H1 (cell line): ENCODE measurements at regions not wholly inside any gene's neighbourhood (a gene's known extent, or its start where the extent isn't known, plus 50 kb on each side); places are given as distances from the start of the nearest gene placed in this dataset.

Experiments used
- JUN ChIP-seq: IDR thresholded peaks from 2 replicates; pipeline ENCODE4 v1.6.1; 2011; ENCODE audit warnings: low read depth, mild to moderate bottlenecking, improper control_type of control experiment, low read length
- KDM1A ChIP-seq: fragments of 200-600, 300-600 bp; sonication (generic); IDR thresholded peaks from 2 replicates; pipeline ENCODE4 v1.7.1; 2016; ENCODE audit warnings: mild to moderate bottlenecking, low read length, borderline replicate concordance
- MAFK ChIP-seq: IDR thresholded peaks from 2 replicates; pipeline ENCODE4 v1.6.1; 2012; ENCODE audit warnings: low read depth, mild to moderate bottlenecking, improper control_type of control experiment, low read length
- POLR2A ChIP-seq, 2 experiments: IDR thresholded peaks; 1 replicate in 1 of 2; 2 replicates in 1 of 2; pipeline ENCODE4 v1.6.1; 2011; ENCODE audit warnings: low read depth in 2 of 2, low read length in 2 of 2, mild to moderate bottlenecking in 2 of 2; ENCODE audit errors: control extremely low read depth in 1 of 2
- POLR2AphosphoS5 ChIP-seq: IDR thresholded peaks from 2 replicates; pipeline ENCODE4 v1.6.1; 2011; ENCODE audit warnings: low read depth, low read length
- RAD21 ChIP-seq, 2 experiments: IDR thresholded peaks in 1 of 2; conservative IDR thresholded peaks in 1 of 2; 2 replicates each; pipeline ENCODE4 v1.6.1; 2011; ENCODE audit warnings: low read depth in 2 of 2, low read length in 2 of 2, improper control_type of control experiment in 1 of 2, inconsistent platforms in 1 of 2, mild to moderate bottlenecking in 1 of 2, moderate library complexity in 1 of 2
- RFX5 ChIP-seq: IDR thresholded peaks from 2 replicates; pipeline ENCODE4 v1.6.1; 2011; ENCODE audit warnings: low read depth, low read length, improper control_type of control experiment, borderline replicate concordance
- SRF ChIP-seq: IDR thresholded peaks from 2 replicates; pipeline ENCODE4 v1.6.1; 2011; ENCODE audit warnings: mild to moderate bottlenecking, low read depth, low read length, moderate library complexity
- TBP ChIP-seq: IDR thresholded peaks from 2 replicates; pipeline ENCODE4 v1.6.1; 2011; ENCODE audit warnings: low read depth, low read length, improper control_type of control experiment
- YY1 ChIP-seq: IDR thresholded peaks from 2 replicates; pipeline ENCODE4 v1.6.1; 2011; ENCODE audit warnings: low read depth, mild to moderate bottlenecking, low read length
- ZNF274 ChIP-seq: IDR thresholded peaks from 2 replicates; pipeline ENCODE4 v1.7.0; 2012; ENCODE audit warnings: low read length, borderline replicate concordance; ENCODE audit errors: extremely low read depth
- TF ChIP-seq, protein P1 (sequence below), 3 experiments: IDR thresholded peaks; 1 replicate in 2 of 3; 2 replicates in 1 of 3; pipeline versions ENCODE4 v1.5.1 to v1.6.1; 2011; ENCODE audit warnings: low read length in 3 of 3, mild to moderate bottlenecking in 3 of 3, inconsistent platforms in 2 of 3, low read depth in 1 of 3, moderate library complexity in 1 of 3; ENCODE audit not compliant: insufficient read depth in 1 of 3; ENCODE audit errors: control extremely low read depth in 1 of 3
- TF ChIP-seq, protein P2 (sequence below): IDR thresholded peaks from 2 replicates; pipeline ENCODE4 v1.6.1; 2011; ENCODE audit warnings: low read length, improper control_type of control experiment

DNA sequence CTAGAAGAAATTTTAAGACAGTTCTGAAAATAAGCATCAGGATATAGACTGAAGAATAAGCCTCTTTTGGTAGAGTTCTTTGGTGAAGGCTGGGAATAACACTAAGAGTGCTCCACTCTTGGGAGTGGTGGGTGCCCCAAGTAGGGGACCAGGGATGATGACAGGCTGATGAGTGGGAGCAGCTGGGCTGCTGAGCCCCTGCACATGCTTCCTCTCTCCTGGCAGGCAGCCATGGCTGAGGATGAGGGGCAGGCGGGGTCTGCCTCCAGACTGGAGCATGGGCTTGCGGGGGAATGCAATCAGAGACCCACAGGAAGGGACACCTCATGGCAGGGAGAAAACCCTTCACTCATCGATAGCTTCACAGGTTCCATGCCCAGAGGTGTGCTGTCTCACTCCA is 72.6 kb upstream of the RORA start:
- TF ChIP-seq JUN (no peak), POLR2AphosphoS5 (no peak), MAFK (no peak), POLR2A (IDR thresholded peaks at IDR 0.05; ENCODE audit: control extremely low read depth in 1 of 2, low read depth in 2 of 2, low read length in 2 of 2) (no peak), SRF (no peak), KDM1A (no peak), RFX5 (no peak), RAD21 (IDR thresholded peaks at IDR 0.05 in 1 of 2, conservative IDR thresholded peaks at IDR 0.05 in 1 of 2; ENCODE audit: low read depth in 2 of 2, low read length in 2 of 2) (no peak), TBP (no peak), ZNF274 (no peak), YY1 (no peak)
- TF ChIP-seq, protein P1, sequence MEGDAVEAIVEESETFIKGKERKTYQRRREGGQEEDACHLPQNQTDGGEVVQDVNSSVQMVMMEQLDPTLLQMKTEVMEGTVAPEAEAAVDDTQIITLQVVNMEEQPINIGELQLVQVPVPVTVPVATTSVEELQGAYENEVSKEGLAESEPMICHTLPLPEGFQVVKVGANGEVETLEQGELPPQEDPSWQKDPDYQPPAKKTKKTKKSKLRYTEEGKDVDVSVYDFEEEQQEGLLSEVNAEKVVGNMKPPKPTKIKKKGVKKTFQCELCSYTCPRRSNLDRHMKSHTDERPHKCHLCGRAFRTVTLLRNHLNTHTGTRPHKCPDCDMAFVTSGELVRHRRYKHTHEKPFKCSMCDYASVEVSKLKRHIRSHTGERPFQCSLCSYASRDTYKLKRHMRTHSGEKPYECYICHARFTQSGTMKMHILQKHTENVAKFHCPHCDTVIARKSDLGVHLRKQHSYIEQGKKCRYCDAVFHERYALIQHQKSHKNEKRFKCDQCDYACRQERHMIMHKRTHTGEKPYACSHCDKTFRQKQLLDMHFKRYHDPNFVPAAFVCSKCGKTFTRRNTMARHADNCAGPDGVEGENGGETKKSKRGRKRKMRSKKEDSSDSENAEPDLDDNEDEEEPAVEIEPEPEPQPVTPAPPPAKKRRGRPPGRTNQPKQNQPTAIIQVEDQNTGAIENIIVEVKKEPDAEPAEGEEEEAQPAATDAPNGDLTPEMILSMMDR (IDR thresholded peaks at IDR 0.05; ENCODE audit: control extremely low read depth in 1 of 3, insufficient read depth in 1 of 3, low read depth in 1 of 3, low read length in 3 of 3), result no peak
- TF ChIP-seq, protein P2, sequence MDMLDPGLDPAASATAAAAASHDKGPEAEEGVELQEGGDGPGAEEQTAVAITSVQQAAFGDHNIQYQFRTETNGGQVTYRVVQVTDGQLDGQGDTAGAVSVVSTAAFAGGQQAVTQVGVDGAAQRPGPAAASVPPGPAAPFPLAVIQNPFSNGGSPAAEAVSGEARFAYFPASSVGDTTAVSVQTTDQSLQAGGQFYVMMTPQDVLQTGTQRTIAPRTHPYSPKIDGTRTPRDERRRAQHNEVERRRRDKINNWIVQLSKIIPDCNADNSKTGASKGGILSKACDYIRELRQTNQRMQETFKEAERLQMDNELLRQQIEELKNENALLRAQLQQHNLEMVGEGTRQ, result no peak
